ENCODE measurements at regions not wholly inside any gene's neighbourhood (a gene's known extent, or its start where the extent isn't known, plus 50 kb on each side); places are given as distances from the start of the nearest gene placed in this dataset.

DNA sequence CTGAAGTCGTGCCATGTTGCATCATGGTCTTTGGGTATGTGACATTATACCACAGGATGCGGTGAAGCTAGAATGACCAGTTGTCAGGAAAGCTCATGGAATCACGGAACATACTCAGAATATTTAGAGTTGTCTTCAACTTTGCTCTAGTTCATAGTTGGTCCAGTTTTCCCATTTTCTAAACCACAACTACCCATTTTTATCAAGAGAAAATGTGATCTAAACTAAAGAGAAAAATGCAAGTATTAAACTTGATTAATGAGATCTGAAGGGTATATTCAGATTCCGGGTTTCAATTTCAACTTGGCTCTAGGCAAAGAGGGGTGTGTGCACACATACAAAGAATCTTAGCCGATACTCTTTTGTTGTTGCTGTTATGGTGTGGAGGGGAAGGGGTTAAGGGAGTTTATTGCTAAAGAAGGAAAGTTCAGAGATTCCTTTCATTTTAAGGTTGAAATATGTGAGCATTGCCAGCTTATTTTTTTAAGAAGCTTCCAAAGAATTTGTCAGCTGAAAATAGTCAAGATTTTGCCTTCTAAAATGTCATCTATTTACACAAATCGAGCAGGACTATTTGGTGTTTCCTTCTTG lies 516.6 kb upstream of the ZEB2 start:
- Mint-ChIP-seq H3K27ac (ENCODE audit: unreplicated experiment) (peak overlapping the region; percentile 92), H3K27me3 (ENCODE audit: low read depth) (no peaks in the 10 kb centered on the region), H3K36me3 (ENCODE audit: low read depth) (no peaks in the 10 kb centered on the region), H3K4me1 (ENCODE audit: low read depth) (peaks cover 32% of the 10 kb centered on the region), H3K4me3 (ENCODE audit: unreplicated experiment) (peak overlapping the region; percentile 60), H3K9me3 (ENCODE audit: low read depth) (no peaks in the 10 kb centered on the region)
- TF ChIP-seq, protein P1, sequence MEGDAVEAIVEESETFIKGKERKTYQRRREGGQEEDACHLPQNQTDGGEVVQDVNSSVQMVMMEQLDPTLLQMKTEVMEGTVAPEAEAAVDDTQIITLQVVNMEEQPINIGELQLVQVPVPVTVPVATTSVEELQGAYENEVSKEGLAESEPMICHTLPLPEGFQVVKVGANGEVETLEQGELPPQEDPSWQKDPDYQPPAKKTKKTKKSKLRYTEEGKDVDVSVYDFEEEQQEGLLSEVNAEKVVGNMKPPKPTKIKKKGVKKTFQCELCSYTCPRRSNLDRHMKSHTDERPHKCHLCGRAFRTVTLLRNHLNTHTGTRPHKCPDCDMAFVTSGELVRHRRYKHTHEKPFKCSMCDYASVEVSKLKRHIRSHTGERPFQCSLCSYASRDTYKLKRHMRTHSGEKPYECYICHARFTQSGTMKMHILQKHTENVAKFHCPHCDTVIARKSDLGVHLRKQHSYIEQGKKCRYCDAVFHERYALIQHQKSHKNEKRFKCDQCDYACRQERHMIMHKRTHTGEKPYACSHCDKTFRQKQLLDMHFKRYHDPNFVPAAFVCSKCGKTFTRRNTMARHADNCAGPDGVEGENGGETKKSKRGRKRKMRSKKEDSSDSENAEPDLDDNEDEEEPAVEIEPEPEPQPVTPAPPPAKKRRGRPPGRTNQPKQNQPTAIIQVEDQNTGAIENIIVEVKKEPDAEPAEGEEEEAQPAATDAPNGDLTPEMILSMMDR (IDR thresholded peaks at IDR 0.05) = no peak
- no peak for DNase-seq (ENCODE audit: low spot score)

DNA sequence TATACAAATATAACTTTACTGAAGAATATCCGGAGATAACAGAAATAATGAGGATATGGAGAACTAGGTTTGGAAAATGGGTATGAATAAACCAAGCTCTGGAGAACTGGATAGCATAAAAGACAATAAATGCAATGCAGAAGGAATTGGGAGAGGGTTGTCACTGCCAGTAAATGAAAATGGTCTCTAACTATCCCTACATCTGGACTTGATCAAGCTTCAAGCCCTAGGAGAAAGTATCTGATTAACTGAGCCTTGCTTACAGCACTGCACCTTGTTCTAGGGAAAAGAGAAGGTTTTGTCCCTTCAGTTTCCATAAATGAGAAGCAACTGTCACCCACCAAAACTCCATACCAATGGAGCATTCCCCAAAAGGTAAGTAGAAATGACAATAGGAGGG lies 514.6 kb upstream of the ZEB2 start:
- Mint-ChIP-seq H3K4me3 (ENCODE audit: unreplicated experiment) (no peak overlapping the region), H3K27me3 (ENCODE audit: low read depth) (no peaks in the 10 kb centered on the region), H3K4me1 (ENCODE audit: low read depth) (peaks cover 37% of the 10 kb centered on the region), H3K27ac (ENCODE audit: unreplicated experiment) (no peak overlapping the region), H3K9me3 (ENCODE audit: low read depth) (no peaks in the 10 kb centered on the region), H3K36me3 (ENCODE audit: low read depth) (no peaks in the 10 kb centered on the region)
- DNase-seq (ENCODE audit: low spot score) = no peak
- TF ChIP-seq, protein P1 (IDR thresholded peaks at IDR 0.05) = no peak

DNA sequence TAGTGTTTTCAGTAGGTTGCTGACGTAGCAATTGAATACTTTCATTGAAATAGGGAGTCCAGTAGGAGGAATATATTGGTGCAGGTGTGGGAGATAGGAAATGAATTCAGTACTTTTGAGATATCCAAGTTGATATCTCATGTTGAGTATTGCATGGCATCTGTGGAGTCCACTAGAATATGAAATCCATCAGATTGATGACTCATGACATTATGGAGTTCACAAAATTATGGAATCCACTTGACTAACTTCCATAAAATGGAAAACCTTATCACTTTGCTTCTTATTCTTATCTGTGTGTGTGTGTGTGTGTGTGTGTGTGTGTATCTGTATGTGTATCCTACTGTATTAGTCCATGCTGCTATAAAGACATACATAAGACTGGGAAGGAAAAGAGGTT lies 513.5 kb upstream of the ZEB2 start:
- H3K27me3 Mint-ChIP-seq (ENCODE audit: low read depth) = no peaks in the 10 kb centered on the region
- H3K36me3 Mint-ChIP-seq (ENCODE audit: low read depth) = no peaks in the 10 kb centered on the region
- no peak for DNase-seq (ENCODE audit: low spot score)
- no peak overlapping the region for H3K4me3 Mint-ChIP-seq (ENCODE audit: unreplicated experiment)
- TF ChIP-seq, protein P1 (IDR thresholded peaks at IDR 0.05) = no peak
- H3K27ac Mint-ChIP-seq (ENCODE audit: unreplicated experiment) = no peak overlapping the region
- H3K4me1 Mint-ChIP-seq (ENCODE audit: low read depth) = peaks cover 45% of the 10 kb centered on the region
- H3K9me3 Mint-ChIP-seq (ENCODE audit: low read depth) = no peaks in the 10 kb centered on the region

DNA sequence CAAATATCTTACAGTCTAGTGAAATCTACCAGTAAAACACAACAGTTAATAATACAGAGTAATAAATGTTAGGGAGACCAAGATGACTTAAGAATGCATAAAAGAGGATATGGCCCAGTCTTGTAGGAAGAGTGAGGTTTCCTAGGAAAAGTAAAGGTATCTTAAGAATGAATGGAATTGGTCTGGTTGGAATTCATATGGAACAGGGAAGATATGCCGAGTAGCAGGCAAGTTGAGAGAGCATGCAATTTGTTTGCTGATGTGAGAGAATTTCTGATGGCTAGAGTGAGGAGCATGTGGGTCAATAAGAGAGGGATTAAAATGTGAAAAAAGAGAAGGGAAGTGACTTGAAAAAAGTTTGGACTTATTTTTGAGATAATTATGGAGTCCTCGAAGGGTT lies 512.9 kb upstream of the ZEB2 start:
- H3K27ac Mint-ChIP-seq (ENCODE audit: unreplicated experiment) = no peak overlapping the region
- no peak for DNase-seq (ENCODE audit: low spot score)
- H3K4me1 Mint-ChIP-seq (ENCODE audit: low read depth) = peaks cover 45% of the 10 kb centered on the region
- H3K27me3 Mint-ChIP-seq (ENCODE audit: low read depth) = no peaks in the 10 kb centered on the region
- TF ChIP-seq, protein P1 (IDR thresholded peaks at IDR 0.05) = no peak
- H3K4me3 Mint-ChIP-seq (ENCODE audit: unreplicated experiment) = no peak overlapping the region
- H3K36me3 Mint-ChIP-seq (ENCODE audit: low read depth) = no peaks in the 10 kb centered on the region
- no peaks in the 10 kb centered on the region for H3K9me3 Mint-ChIP-seq (ENCODE audit: low read depth)

DNA sequence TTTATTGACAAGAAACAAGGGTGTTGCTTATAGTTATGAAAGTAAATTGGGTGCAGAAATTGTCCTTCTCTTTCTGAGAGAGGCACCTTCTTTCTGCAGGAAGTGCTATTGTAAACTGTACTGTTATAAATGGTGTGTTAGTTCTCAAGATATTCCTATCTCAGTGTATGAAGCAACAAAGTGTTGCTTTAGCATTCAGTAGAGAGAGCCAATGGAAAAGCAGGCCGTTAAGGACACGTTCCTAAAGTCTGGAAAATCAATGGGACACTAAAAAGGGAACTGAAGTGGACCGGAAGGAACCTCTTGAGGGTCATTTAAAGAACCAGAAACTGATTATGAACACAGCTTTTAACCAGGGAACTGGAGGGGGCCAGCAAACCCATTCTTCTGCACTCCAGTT lies 510.0 kb upstream of the ZEB2 start:
- H3K27me3 Mint-ChIP-seq (ENCODE audit: low read depth) = no peaks in the 10 kb centered on the region
- TF ChIP-seq, protein P1 (IDR thresholded peaks at IDR 0.05) = no peak
- DNase-seq (ENCODE audit: low spot score) = no peak
- H3K4me3 Mint-ChIP-seq (ENCODE audit: unreplicated experiment) = no peak overlapping the region
- H3K4me1 Mint-ChIP-seq (ENCODE audit: low read depth) = peaks cover 42% of the 10 kb centered on the region
- H3K9me3 Mint-ChIP-seq (ENCODE audit: low read depth) = peaks cover 4% of the 10 kb centered on the region
- no peak overlapping the region for H3K27ac Mint-ChIP-seq (ENCODE audit: unreplicated experiment)
- no peaks in the 10 kb centered on the region for H3K36me3 Mint-ChIP-seq (ENCODE audit: low read depth)
